GM12801 (cell line): ENCODE measurements at regions not wholly inside any gene's neighbourhood (a gene's known extent, or its start where the extent isn't known, plus 50 kb on each side); places are given as distances from the start of the nearest gene placed in this dataset.

Experiments
- TF ChIP-seq, protein P1 (sequence below): IDR thresholded peaks from one replicate; pipeline ENCODE4 v1.5.1; 2011; ENCODE audit warnings: control low read depth; ENCODE audit not compliant: insufficient read length; ENCODE audit errors: extremely low read depth

DNA sequence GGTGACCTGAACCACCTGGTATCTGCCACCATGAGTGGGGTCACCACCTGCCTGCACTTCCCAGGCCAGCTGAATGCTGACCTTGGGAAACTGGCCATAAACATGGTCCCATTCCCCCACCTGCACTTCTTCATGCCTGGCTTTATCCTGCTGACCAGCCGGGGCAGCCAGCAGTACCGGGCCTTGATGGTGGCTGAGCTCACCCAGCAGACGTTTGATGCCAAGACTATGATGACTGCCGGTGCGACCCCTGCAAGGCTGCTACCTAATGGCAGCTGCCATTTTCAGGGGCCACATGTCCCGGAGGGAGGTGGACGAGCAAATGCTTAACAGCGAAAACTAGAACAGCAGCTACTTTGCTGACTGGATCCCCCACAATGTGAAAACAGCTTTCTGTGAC is 67.5 kb upstream of the FAM241A start:
- TF ChIP-seq, protein P1, sequence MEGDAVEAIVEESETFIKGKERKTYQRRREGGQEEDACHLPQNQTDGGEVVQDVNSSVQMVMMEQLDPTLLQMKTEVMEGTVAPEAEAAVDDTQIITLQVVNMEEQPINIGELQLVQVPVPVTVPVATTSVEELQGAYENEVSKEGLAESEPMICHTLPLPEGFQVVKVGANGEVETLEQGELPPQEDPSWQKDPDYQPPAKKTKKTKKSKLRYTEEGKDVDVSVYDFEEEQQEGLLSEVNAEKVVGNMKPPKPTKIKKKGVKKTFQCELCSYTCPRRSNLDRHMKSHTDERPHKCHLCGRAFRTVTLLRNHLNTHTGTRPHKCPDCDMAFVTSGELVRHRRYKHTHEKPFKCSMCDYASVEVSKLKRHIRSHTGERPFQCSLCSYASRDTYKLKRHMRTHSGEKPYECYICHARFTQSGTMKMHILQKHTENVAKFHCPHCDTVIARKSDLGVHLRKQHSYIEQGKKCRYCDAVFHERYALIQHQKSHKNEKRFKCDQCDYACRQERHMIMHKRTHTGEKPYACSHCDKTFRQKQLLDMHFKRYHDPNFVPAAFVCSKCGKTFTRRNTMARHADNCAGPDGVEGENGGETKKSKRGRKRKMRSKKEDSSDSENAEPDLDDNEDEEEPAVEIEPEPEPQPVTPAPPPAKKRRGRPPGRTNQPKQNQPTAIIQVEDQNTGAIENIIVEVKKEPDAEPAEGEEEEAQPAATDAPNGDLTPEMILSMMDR: no peak

DNA sequence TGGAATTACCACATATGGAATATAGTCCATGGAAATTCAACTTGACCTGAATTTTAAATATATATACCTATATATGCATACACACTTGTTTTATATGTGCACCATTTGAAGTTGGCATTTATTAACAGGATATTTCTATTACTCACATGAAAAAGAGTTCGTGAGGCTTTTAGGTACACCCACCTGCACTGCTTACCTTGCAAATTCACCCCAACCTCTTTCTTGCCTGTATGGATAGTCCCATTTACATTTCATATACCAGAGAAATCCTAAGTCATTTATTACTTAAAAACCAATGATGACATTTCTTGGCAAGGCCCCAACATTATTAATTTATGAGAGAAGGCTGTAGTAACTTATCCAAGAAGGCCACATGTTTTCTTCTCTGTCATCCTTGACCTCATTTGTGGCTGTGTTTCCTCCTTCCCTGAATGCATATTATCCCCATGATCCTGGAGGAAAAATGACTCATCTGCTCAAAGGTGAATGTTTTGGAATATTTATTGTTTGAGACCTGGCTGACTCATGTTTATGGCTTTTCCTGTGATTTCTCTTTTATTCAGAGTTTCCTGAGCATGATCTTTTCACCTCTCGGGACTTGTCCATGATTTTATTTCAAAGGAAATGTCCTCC is 62.2 kb upstream of the FAM241A start:
- TF ChIP-seq, protein P1: no peak

DNA sequence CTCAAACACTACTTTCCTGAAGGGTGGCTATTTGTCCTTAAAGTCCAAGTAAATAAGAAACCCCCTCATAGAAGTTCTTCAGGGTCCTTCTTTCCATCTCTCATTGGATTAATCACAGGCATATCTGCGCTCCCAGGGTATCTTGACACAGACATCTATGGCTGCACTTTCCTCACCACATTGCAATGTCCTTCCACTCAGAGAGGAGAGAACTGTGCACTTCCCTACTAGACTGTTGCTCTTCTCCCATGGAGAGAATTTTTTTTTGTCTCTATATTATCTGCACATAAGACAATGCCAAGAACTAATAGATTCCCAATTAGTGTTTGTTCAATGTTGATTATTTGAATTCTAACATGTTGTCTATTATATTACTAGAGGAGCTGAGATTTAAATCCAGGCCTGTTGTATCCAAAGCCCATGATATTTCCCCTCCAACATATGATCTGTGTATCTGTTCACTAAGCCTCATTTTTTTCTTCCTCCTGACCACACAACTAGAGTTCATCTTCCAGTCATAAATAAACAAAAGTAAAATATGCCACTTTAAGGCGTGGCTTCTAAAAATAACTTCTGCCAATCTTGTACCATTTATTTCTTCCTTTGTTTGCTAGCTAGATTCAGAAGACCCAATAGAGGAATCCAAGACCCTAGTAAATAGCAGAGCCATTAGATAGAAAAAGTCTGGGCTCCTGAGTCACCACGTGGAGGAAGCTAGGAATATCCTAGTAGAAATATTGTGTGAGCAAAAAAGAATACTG is 61.5 kb upstream of the FAM241A start:
- TF ChIP-seq, protein P1: no peak

DNA sequence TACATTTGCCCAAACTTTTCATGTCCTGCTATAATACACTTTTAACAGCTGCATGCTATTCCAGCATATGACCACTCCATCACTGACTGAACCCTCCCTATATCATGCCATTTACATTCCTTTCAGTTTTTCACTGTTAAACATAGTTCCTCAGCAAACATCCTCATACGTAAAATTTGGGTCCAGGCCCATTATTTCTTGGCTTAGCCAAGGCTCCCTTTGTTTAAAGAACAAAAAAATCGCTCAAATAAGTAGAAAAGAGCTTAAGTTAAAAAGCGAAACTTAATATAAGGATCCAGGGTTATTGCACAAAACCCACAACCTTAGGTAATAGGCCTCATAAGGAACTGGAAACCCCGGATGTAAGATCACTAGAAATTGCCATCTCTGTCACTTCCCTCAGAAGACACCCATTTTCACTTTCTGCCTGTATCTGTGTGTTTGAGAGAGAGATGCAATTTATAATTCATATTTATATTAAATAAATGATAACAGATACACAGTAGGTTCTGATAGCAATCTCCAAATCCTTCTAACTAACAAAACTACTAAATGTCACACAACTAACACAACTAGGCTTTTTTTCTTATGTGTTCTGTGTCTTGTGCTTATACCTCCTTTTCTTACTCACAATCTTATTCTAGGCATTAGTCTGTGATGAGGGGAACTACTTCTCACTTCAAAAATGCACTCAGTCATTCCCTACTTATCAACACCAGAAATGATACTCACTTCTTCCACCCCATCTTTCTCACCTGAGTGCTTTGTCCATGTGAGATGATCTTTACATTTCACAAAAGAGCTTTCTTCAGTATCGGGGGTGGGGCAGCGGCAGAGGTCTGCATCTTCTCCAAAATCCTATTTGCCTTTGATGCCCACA is 59.9 kb upstream of the FAM241A start:
- TF ChIP-seq, protein P1: no peak

DNA sequence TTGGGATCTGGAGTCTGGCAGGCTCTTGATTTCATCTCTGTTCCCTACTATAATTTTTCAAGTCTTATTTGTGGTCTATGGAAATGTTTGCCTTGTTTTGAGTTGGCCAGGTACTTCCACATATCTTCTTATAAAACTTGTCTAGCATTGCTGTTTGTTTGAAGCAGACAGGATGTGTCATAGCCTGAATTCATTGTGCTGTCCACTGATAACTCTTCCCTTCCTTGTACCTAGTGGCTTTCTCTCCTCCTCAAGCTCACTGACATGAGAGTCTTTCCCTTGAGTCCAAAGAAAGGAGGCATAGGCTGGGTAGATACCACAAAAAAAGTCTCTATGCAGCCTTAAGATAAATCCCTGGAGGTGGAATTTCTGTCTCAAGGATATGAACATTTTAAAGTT is 59.2 kb upstream of the FAM241A start:
- TF ChIP-seq, protein P1: no peak

DNA sequence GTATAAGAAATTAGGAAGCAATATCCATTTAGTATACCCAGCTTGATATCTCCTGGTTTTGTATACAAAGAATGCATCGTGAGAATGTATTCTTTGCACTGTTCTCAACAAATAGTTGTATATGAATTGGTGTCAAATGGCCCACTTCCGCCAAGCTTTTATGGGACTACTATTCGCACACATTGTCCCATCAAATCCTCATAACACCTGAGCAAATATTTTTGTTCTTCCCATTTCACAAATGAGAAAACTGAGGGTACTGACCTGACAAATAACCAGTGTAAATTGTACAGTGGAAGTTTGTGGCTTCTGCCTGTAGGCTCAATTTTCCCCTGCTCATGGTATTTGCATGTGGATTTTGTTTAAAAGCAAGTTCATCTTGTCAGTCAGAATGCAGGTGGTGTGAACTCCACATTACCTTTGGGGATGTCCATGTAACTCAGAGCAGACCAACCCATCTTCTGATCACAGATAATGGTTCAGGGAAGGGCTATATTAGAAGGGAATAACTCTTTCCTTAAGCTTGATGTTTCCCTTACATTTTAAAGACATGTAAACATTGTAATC is 51.5 kb upstream of the FAM241A start:
- TF ChIP-seq, protein P1: no peak

DNA sequence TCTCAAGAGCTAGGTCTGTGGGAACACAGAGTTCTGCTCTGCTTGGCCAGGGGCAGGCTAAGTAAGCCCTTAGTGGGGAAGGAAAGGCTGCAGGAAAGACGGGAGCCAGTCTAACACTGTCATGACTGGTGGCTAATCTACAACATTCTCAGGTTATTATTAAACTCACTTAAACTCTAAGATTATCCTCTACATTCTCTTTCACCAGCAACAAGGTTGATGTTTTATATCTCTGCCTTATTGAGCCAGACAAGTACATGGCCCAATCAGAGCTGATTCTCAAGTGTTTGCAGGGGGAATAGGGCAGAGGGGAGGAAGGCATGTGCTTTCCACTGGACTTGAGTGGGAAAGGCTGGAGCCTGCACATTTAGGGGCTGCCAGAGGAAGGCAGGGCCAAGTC is 50.9 kb upstream of the FAM241A start:
- TF ChIP-seq, protein P1: no peak
